Liver (tissue), 8 donors: ENCODE measurements at regions not wholly inside any gene's neighbourhood (a gene's known extent, or its start where the extent isn't known, plus 50 kb on each side); places are given as distances from the start of the nearest gene placed in this dataset.
"Not testable (repeated sequence)": the region's sequence is repeated elsewhere in the genome, so short reads cannot be mapped to it uniquely, and the experiment has no call there.

Experiments
- DNase-seq: peaks from one replicate; pipeline ENCODE4 v3.0.0-alpha.2; 2017; ENCODE audit warnings: low spot score
- H3K27ac ChIP-seq, 2 donors: one replicate each; pipeline ENCODE4 v1.7.0; 2013; ENCODE audit warnings: inconsistent platforms in 2 of 2, low read length in 2 of 2, control low read depth in 1 of 2, low read depth in 1 of 2, mild to moderate bottlenecking in 1 of 2
- H3K27me3 ChIP-seq, 4 donors: one replicate each; pipeline versions ENCODE4 v1.6.1 to v1.7.0; 2013; ENCODE audit warnings: low read length in 3 of 4, inconsistent platforms in 1 of 4, mild to moderate bottlenecking in 1 of 4, moderate library complexity in 1 of 4; ENCODE audit not compliant: control insufficient read depth in 4 of 4, insufficient read depth in 4 of 4
- H3K36me3 ChIP-seq, 4 donors: one replicate each; pipeline versions ENCODE4 v1.6.1 to v1.7.0; 2013; ENCODE audit warnings: low read length in 3 of 4, mild to moderate bottlenecking in 3 of 4, low read depth in 1 of 4, moderate library complexity in 1 of 4; ENCODE audit not compliant: control insufficient read depth in 4 of 4, insufficient read depth in 3 of 4
- H3K4me1 ChIP-seq, 4 donors: one replicate each; pipeline versions ENCODE4 v1.6.1 to v1.7.0; 2013; ENCODE audit warnings: low read length in 3 of 4, mild to moderate bottlenecking in 3 of 4, moderate library complexity in 1 of 4; ENCODE audit not compliant: control insufficient read depth in 4 of 4, insufficient read depth in 4 of 4
- H3K4me3 ChIP-seq, 3 donors: one replicate each; pipeline versions ENCODE4 v1.6.1 to v1.7.0; 2013; ENCODE audit warnings: low read length in 3 of 3, control low read depth in 1 of 3, low read depth in 1 of 3, mild to moderate bottlenecking in 1 of 3
- H3K9ac ChIP-seq, 2 donors: one replicate each; pipeline ENCODE4 v1.7.0; 2013; ENCODE audit warnings: low read length in 2 of 2, mild to moderate bottlenecking in 2 of 2, moderate library complexity in 2 of 2, control low read depth in 1 of 2, low read depth in 1 of 2
- H3K9me3 ChIP-seq, 4 donors: one replicate each; pipeline versions ENCODE4 v1.6.1 to v1.7.0; 2013; ENCODE audit warnings: low read length in 3 of 4; ENCODE audit not compliant: control insufficient read depth in 4 of 4
- EGR1 ChIP-seq, 2 donors: IDR thresholded peaks; 2 replicates each; pipeline ENCODE4 v1.6.1; 2016 to 2018; ENCODE audit warnings: antibody characterized with exemption in 2 of 2, low read depth in 2 of 2
- FOXA1 ChIP-seq: IDR thresholded peaks from 2 replicates; pipeline ENCODE4 v1.6.1; 2016; ENCODE audit warnings: antibody characterized with exemption
- FOXA2 ChIP-seq: IDR thresholded peaks from 2 replicates; pipeline ENCODE4 v1.6.1; 2016; ENCODE audit warnings: antibody characterized with exemption
- GABPA ChIP-seq, 2 donors: IDR thresholded peaks in 1 of 2; conservative IDR thresholded peaks in 1 of 2; 2 replicates each; pipeline ENCODE4 v1.6.1; 2016; ENCODE audit warnings: antibody characterized with exemption in 2 of 2, mild to moderate bottlenecking in 1 of 2, moderate library complexity in 1 of 2
- HNF4A ChIP-seq, 2 donors: conservative IDR thresholded peaks; 2 replicates each; pipeline ENCODE4 v1.6.1; 2016; ENCODE audit warnings: antibody characterized with exemption in 2 of 2, mild to moderate bottlenecking in 2 of 2
- MAX ChIP-seq: IDR thresholded peaks from 2 replicates; pipeline ENCODE4 v1.6.1; 2016; ENCODE audit warnings: antibody characterized with exemption
- NR2F2 ChIP-seq: IDR thresholded peaks from 2 replicates; pipeline ENCODE4 v1.6.1; 2016; ENCODE audit warnings: antibody characterized with exemption
- REST ChIP-seq: IDR thresholded peaks from 2 replicates; pipeline ENCODE4 v1.6.1; 2016; ENCODE audit warnings: antibody characterized with exemption, mild to moderate bottlenecking
- RXRA ChIP-seq, 2 donors: IDR thresholded peaks; 2 replicates each; pipeline ENCODE4 v1.6.1; 2017 to 2018; ENCODE audit warnings: antibody characterized with exemption in 2 of 2, mild to moderate bottlenecking in 1 of 2
- TAF1 ChIP-seq: conservative IDR thresholded peaks from 2 replicates; pipeline ENCODE4 v1.6.1; 2016; ENCODE audit warnings: antibody characterized with exemption, mild to moderate bottlenecking
- YY1 ChIP-seq: IDR thresholded peaks from 2 replicates; pipeline ENCODE4 v1.6.1; 2016; ENCODE audit warnings: antibody characterized with exemption, mild to moderate bottlenecking
- ZBTB33 ChIP-seq: IDR thresholded peaks from 2 replicates; pipeline ENCODE4 v1.6.1; 2016; ENCODE audit warnings: antibody characterized with exemption
- WGBS: extraction: QIAGEN DNeasy Blood & Tissue Kit; methylation state at CpG from one replicate; pipeline ENCODE4 v1.1.7; 2013; 5-methylcytosine and 5-hydroxymethylcytosine counted together
- TF ChIP-seq, protein P1 (sequence below): fragments of 150-350 bp; IDR thresholded peaks from 2 replicates; pipeline ENCODE4 v1.5.1; 2017; ENCODE audit warnings: improper control_type of control experiment, low read depth, low read length; ENCODE audit not compliant: missing input control
- donor health status: healthy.
- donor health status: healthy.
- donor health status: healthy.
- donor health status: healthy.
- donor health status: healthy.

- not testable (repeated sequence) for H3K27ac ChIP-seq, H3K9ac ChIP-seq, H3K27me3 ChIP-seq, H3K4me3 ChIP-seq, H3K4me1 ChIP-seq, H3K9me3 ChIP-seq, DNase-seq, H3K36me3 ChIP-seq
- WGBS = 90% methylated on average over 1 of the region's 1 CpG
These were observed 73.6 kb upstream of the COL1A2 start for GRCh38 chr7:94321138-94321537.

DNA sequence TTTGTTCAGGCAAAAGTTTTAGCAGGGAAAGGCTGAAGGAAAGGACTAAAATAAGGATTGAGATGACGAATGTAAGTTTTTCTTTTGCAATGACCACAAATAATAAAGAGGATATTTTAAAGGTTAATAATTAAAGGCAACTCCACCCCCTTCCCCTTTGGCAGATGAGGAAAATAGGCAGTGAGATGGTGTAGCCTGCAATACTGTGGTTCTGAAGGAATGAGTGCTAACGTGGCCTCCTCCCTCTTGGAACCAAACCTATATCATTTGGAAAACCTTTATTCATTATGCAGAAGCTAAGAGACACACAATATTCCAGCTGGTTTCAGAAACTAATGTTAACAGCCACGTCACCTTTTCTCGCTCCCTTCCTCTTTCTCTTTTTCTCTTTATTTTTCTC, 70.9 kb upstream of the COL1A2 start:
- Histone ChIP-seq H3K27ac (no peak overlapping the region), H3K4me1 (no peaks in the 10 kb centered on the region), H3K36me3 (no peaks in the 10 kb centered on the region), H3K9me3 (peaks cover 0 to 3% (median 0%) of the 10 kb centered on the region in 4 donors), H3K9ac (no peak overlapping the region), H3K4me3 (no peak overlapping the region), H3K27me3 (no peaks in the 10 kb centered on the region)
- no peak for TF ChIP-seq EGR1 (IDR thresholded peaks at IDR 0.05; ENCODE audit: low read depth in 2 of 2)
- no peak for TF ChIP-seq NR2F2
- no peak for TF ChIP-seq REST
- TF ChIP-seq FOXA1 = no peak
- TF ChIP-seq YY1 = no peak
- no peak for TF ChIP-seq HNF4A (conservative IDR thresholded peaks at IDR 0.05)
- no peak for TF ChIP-seq MAX
- TF ChIP-seq ZBTB33 = no peak
- TF ChIP-seq TAF1 = no peak
- TF ChIP-seq GABPA (IDR thresholded peaks at IDR 0.05 in 1 of 2, conservative IDR thresholded peaks at IDR 0.05 in 1 of 2) = no peak
- TF ChIP-seq FOXA2 = no peak
- TF ChIP-seq, protein P1, sequence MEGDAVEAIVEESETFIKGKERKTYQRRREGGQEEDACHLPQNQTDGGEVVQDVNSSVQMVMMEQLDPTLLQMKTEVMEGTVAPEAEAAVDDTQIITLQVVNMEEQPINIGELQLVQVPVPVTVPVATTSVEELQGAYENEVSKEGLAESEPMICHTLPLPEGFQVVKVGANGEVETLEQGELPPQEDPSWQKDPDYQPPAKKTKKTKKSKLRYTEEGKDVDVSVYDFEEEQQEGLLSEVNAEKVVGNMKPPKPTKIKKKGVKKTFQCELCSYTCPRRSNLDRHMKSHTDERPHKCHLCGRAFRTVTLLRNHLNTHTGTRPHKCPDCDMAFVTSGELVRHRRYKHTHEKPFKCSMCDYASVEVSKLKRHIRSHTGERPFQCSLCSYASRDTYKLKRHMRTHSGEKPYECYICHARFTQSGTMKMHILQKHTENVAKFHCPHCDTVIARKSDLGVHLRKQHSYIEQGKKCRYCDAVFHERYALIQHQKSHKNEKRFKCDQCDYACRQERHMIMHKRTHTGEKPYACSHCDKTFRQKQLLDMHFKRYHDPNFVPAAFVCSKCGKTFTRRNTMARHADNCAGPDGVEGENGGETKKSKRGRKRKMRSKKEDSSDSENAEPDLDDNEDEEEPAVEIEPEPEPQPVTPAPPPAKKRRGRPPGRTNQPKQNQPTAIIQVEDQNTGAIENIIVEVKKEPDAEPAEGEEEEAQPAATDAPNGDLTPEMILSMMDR = no peak
- no peak for TF ChIP-seq RXRA (IDR thresholded peaks at IDR 0.05)
- no peak for DNase-seq
- WGBS = 63% methylated on average over 4 of the region's 4 CpGs
